WI38 (cell line): ENCODE measurements at regions not wholly inside any gene's neighbourhood (a gene's known extent, or its start where the extent isn't known, plus 50 kb on each side); places are given as distances from the start of the nearest gene placed in this dataset.

Experiments used
- H3K4me3 ChIP-seq: 2 replicates; pipeline ENCODE4 v1.5.1; 2011; ENCODE audit warnings: low read depth, mild to moderate bottlenecking, control low read depth, low read length
- CTCF ChIP-seq: IDR thresholded peaks from 2 replicates; pipeline ENCODE4 v1.5.1; 2012; ENCODE audit warnings: low read depth, mild to moderate bottlenecking, control low read depth, low read length

- H3K4me3 ChIP-seq, result no peak overlapping the region
- no peak for TF ChIP-seq CTCF
These were observed 87.1 kb downstream of the ADRB2 start for GRCh38 chr5:148913493-148913892.

GRCh38 chr5:148913985-148914431 is 87.6 kb downstream of the ADRB2 start:
- no peak overlapping the region for H3K4me3 ChIP-seq
- no peak for TF ChIP-seq CTCF

GRCh38 chr5:148915224-148915817 is 88.9 kb downstream of the ADRB2 start:
- TF ChIP-seq CTCF, result no peak
- H3K4me3 ChIP-seq, result no peak overlapping the region

- no peak for TF ChIP-seq CTCF
These were observed 94.4 kb downstream of the ADRB2 start for GRCh38 chr5:148920646-148921288.

GRCh38 chr5:148921350-148921749 is 94.9 kb downstream of the ADRB2 start:
- no peak for TF ChIP-seq CTCF
- H3K4me3 ChIP-seq, result no peak overlapping the region

More at GRCh38 chr5:148920646-148921288, 94.4 kb downstream of the ADRB2 start:
- no peak overlapping the region for H3K4me3 ChIP-seq

GRCh38 chr5:148922606-148923005 is 96.2 kb downstream of the ADRB2 start:
- TF ChIP-seq CTCF, result no peak
- H3K4me3 ChIP-seq, result no peak overlapping the region

GRCh38 chr5:148923023-148923422 is 96.6 kb downstream of the ADRB2 start:
- no peak for TF ChIP-seq CTCF

More at GRCh38 chr5:148923023-148923422, 96.6 kb downstream of the ADRB2 start:
- H3K4me3 ChIP-seq, result no peak overlapping the region
